Fibroblast of mammary gland (primary cell): ENCODE measurements at regions not wholly inside any gene's neighbourhood (a gene's known extent, or its start where the extent isn't known, plus 50 kb on each side); places are given as distances from the start of the nearest gene placed in this dataset.

Experiments
- DNase-seq: peaks from one replicate; pipeline ENCODE4 v3.0.0-alpha.2; 2010; ENCODE audit warnings: low read depth
- H3K4me3 ChIP-seq: 2 replicates; pipeline ENCODE4 v1.5.1; 2011; ENCODE audit warnings: low read depth, mild to moderate bottlenecking, low read length, moderate library complexity; ENCODE audit not compliant: control insufficient read depth
- CTCF ChIP-seq: conservative IDR thresholded peaks from 2 replicates; pipeline ENCODE4 v1.5.1; 2011; ENCODE audit warnings: low read depth, low read length, inconsistent platforms; ENCODE audit not compliant: control insufficient read depth, insufficient read depth

- TF ChIP-seq CTCF = no peak
- no peak for DNase-seq
- no peak overlapping the region for H3K4me3 ChIP-seq
Measured at GRCh38 chr4:133467290-133467947, 318.3 kb downstream of the PCDH10 start.

DNA sequence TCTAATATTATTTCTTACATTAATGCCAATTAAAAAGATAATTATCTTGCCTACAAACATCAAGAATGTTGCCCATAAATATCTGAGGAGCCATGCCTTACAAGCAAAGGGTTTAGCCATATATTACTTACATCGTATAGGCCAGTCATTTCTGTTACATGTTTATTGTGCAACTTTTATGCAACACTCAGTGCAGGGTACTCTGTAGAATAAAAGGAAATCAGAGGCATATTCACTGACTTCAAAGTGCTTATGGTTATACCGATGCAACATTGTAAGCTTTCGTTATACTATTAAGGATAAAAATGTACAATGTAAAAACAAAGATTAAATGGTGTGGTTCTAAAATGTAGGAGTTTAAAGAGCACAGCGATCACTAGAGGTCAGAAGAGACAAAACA lies 315.9 kb downstream of the PCDH10 start:
- no peak for DNase-seq
- H3K4me3 ChIP-seq = no peak overlapping the region
- TF ChIP-seq CTCF = no peak

DNA sequence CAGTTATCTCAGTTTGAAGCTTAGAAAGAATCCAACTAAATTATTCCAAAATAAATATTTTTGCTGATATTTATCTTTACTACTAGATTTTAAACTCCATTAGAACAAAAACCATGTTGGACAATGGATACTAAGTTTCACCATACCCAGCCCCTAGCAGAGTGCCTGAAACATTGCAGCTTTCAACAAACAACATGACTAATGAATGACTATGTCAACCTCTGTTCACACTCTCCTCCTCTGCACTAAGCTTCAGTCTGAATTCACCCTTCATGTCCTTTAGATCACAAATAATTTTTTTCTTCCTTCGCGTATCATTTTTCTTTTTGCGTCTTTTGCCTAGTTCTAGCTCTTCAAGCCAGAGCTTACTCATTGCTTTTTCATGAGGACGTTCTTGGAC lies 315.2 kb downstream of the PCDH10 start:
- no peak for TF ChIP-seq CTCF
- no peak overlapping the region for H3K4me3 ChIP-seq
- no peak for DNase-seq

- no peak overlapping the region for H3K4me3 ChIP-seq
- TF ChIP-seq CTCF = no peak
- DNase-seq = no peak
Measured at GRCh38 chr4:133452678-133453077, 303.6 kb downstream of the PCDH10 start.

GRCh38 chr4:133450813-133451212 lies 301.7 kb downstream of the PCDH10 start:
- TF ChIP-seq CTCF = no peak
- no peak for DNase-seq
- no peak overlapping the region for H3K4me3 ChIP-seq

- H3K4me3 ChIP-seq = no peak overlapping the region
- TF ChIP-seq CTCF = no peak
Measured at GRCh38 chr4:133440404-133440803, 291.3 kb downstream of the PCDH10 start.

GRCh38 chr4:133439830-133440229 lies 290.7 kb downstream of the PCDH10 start:
- no peak for TF ChIP-seq CTCF
- H3K4me3 ChIP-seq = no peak overlapping the region
- DNase-seq = no peak

More at GRCh38 chr4:133440404-133440803, 291.3 kb downstream of the PCDH10 start:
- no peak for DNase-seq
